Astrocyte (in vitro differentiated cells and primary cell): ENCODE measurements at regions not wholly inside any gene's neighbourhood (a gene's known extent, or its start where the extent isn't known, plus 50 kb on each side); places are given as distances from the start of the nearest gene placed in this dataset.

Source experiments
- DNase-seq: peaks from one replicate; pipeline ENCODE4 v3.0.0-alpha.2; 2010; ENCODE audit warnings: low read depth
- FAIRE-seq: peaks from 2 replicates; lab custom pipeline; 2011; peaks lifted over from hg19 to GRCh38; lab: Jason Lieb, UNC
- H2AFZ ChIP-seq: 2 replicates; pipeline ENCODE4 v1.6.0; 2012; ENCODE audit warnings: low read depth, low read length, inconsistent platforms
- H3K27ac ChIP-seq: 2 replicates; pipeline ENCODE4 v1.5.1; 2011; ENCODE audit warnings: low read depth, low read length, inconsistent platforms
- H3K27me3 ChIP-seq: 2 replicates; pipeline ENCODE4 v1.6.0; 2011; ENCODE audit warnings: low read length, inconsistent platforms; ENCODE audit not compliant: insufficient read depth
- H3K36me3 ChIP-seq: 2 replicates; pipeline ENCODE4 v1.5.1; 2011; ENCODE audit warnings: low read length, inconsistent platforms; ENCODE audit not compliant: insufficient read depth
- H3K4me1 ChIP-seq: 2 replicates; pipeline ENCODE4 v1.5.1; 2011; ENCODE audit warnings: low read length, inconsistent platforms; ENCODE audit not compliant: insufficient read depth
- H3K4me2 ChIP-seq: 2 replicates; pipeline ENCODE4 v1.6.0; 2012; ENCODE audit warnings: low read length, inconsistent platforms
- H3K4me3 ChIP-seq: 2 replicates; pipeline ENCODE4 v1.5.1; 2011; ENCODE audit warnings: low read depth, mild to moderate bottlenecking, low read length, inconsistent platforms; ENCODE audit not compliant: insufficient read depth
- H3K79me2 ChIP-seq: 2 replicates; pipeline ENCODE4 v1.6.0; 2012; ENCODE audit warnings: mild to moderate bottlenecking, low read length, inconsistent platforms; ENCODE audit not compliant: insufficient read depth
- H3K9ac ChIP-seq: 2 replicates; pipeline ENCODE4 v1.6.0; 2012; ENCODE audit warnings: mild to moderate bottlenecking, low read length, inconsistent platforms
- H3K9me3 ChIP-seq: 2 replicates; pipeline ENCODE4 v1.5.1; 2012; ENCODE audit warnings: low read depth, mild to moderate bottlenecking, low read length, inconsistent platforms; ENCODE audit not compliant: insufficient read depth
- H4K20me1 ChIP-seq: 2 replicates; pipeline ENCODE4 v1.6.0; 2012; ENCODE audit warnings: low read length, inconsistent platforms; ENCODE audit not compliant: insufficient read depth
- H3K27ac Mint-ChIP-seq: one replicate; pipeline ENCODE4 v1.8.0; 2021; ENCODE audit warnings: mild to moderate bottlenecking, mixed read lengths; ENCODE audit not compliant: unreplicated experiment
- H3K27me3 Mint-ChIP-seq: one replicate; pipeline ENCODE4 v1.8.0; 2021; ENCODE audit warnings: low read depth, mixed read lengths; ENCODE audit not compliant: unreplicated experiment
- H3K36me3 Mint-ChIP-seq: one replicate; pipeline ENCODE4 v1.8.0; 2021; ENCODE audit warnings: low read depth, mixed read lengths; ENCODE audit not compliant: unreplicated experiment
- H3K4me1 Mint-ChIP-seq: one replicate; pipeline ENCODE4 v1.8.0; 2021; ENCODE audit warnings: low read depth, mixed read lengths; ENCODE audit not compliant: unreplicated experiment
- H3K4me3 Mint-ChIP-seq: one replicate; pipeline ENCODE4 v1.8.0; 2021; ENCODE audit warnings: mild to moderate bottlenecking, moderate library complexity, mixed read lengths; ENCODE audit not compliant: unreplicated experiment
- H3K9me3 Mint-ChIP-seq: one replicate; pipeline ENCODE4 v1.8.0; 2021; ENCODE audit warnings: mild to moderate bottlenecking, mixed read lengths; ENCODE audit not compliant: unreplicated experiment
- EZH2 ChIP-seq: IDR thresholded peaks from 2 replicates; pipeline ENCODE4 v1.6.1; 2012; ENCODE audit warnings: mild to moderate bottlenecking, low read length, inconsistent platforms; ENCODE audit not compliant: insufficient read depth
- TF ChIP-seq, protein P1 (sequence below): IDR thresholded peaks from 2 replicates; pipeline ENCODE4 v1.5.1; 2011; ENCODE audit warnings: low read depth, mild to moderate bottlenecking, inconsistent platforms, low read length, moderate library complexity; ENCODE audit not compliant: insufficient read depth

GRCh38 chr2:75261923-75262322, 62.6 kb upstream of the TACR1 start:
- Mint-ChIP-seq H3K9me3 (peaks cover 9% of the 10 kb centered on the region), H3K27ac (no peak overlapping the region)

GRCh38 chr2:75260946-75261345, 61.6 kb upstream of the TACR1 start:
- H3K27me3 Mint-ChIP-seq = no peaks in the 10 kb centered on the region
- H3K4me1 ChIP-seq = no peaks in the 10 kb centered on the region
- no peak for FAIRE-seq
- H3K27me3 ChIP-seq = no peaks in the 10 kb centered on the region
- peaks cover 9% of the 10 kb centered on the region for H3K9me3 Mint-ChIP-seq
- H3K9me3 ChIP-seq = no peaks in the 10 kb centered on the region
- no peaks in the 10 kb centered on the region for H3K4me1 Mint-ChIP-seq
- H3K36me3 ChIP-seq = no peaks in the 10 kb centered on the region
- no peaks in the 10 kb centered on the region for H4K20me1 ChIP-seq
- no peak overlapping the region for H3K27ac ChIP-seq
- TF ChIP-seq, protein P1, sequence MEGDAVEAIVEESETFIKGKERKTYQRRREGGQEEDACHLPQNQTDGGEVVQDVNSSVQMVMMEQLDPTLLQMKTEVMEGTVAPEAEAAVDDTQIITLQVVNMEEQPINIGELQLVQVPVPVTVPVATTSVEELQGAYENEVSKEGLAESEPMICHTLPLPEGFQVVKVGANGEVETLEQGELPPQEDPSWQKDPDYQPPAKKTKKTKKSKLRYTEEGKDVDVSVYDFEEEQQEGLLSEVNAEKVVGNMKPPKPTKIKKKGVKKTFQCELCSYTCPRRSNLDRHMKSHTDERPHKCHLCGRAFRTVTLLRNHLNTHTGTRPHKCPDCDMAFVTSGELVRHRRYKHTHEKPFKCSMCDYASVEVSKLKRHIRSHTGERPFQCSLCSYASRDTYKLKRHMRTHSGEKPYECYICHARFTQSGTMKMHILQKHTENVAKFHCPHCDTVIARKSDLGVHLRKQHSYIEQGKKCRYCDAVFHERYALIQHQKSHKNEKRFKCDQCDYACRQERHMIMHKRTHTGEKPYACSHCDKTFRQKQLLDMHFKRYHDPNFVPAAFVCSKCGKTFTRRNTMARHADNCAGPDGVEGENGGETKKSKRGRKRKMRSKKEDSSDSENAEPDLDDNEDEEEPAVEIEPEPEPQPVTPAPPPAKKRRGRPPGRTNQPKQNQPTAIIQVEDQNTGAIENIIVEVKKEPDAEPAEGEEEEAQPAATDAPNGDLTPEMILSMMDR = no peak
- no peak for TF ChIP-seq EZH2
- H3K9ac ChIP-seq = no peak overlapping the region
- no peak overlapping the region for H3K4me2 ChIP-seq
- no peaks in the 10 kb centered on the region for H3K36me3 Mint-ChIP-seq
- H3K4me3 ChIP-seq = no peak overlapping the region
- H3K79me2 ChIP-seq = no peaks in the 10 kb centered on the region
- H2AFZ ChIP-seq = no peak overlapping the region
- no peak overlapping the region for H3K4me3 Mint-ChIP-seq
- no peak for DNase-seq
- no peak overlapping the region for H3K27ac Mint-ChIP-seq

More at GRCh38 chr2:75261923-75262322, 62.6 kb upstream of the TACR1 start:
- Mint-ChIP-seq H3K4me1 (no peaks in the 10 kb centered on the region), H3K36me3 (no peaks in the 10 kb centered on the region), H3K27me3 (no peaks in the 10 kb centered on the region), H3K4me3 (no peak overlapping the region)
- Histone ChIP-seq H3K27me3 (no peaks in the 10 kb centered on the region), H4K20me1 (no peaks in the 10 kb centered on the region), H3K9ac (no peak overlapping the region), H3K4me3 (no peak overlapping the region), H3K9me3 (no peaks in the 10 kb centered on the region), H3K36me3 (no peaks in the 10 kb centered on the region), H2AFZ (no peak overlapping the region), H3K79me2 (no peaks in the 10 kb centered on the region), H3K4me1 (no peaks in the 10 kb centered on the region), H3K27ac (no peak overlapping the region), H3K4me2 (no peak overlapping the region)
- no peak for DNase-seq
- peak; percentile 45 for FAIRE-seq
- TF ChIP-seq EZH2 = no peak

DNA sequence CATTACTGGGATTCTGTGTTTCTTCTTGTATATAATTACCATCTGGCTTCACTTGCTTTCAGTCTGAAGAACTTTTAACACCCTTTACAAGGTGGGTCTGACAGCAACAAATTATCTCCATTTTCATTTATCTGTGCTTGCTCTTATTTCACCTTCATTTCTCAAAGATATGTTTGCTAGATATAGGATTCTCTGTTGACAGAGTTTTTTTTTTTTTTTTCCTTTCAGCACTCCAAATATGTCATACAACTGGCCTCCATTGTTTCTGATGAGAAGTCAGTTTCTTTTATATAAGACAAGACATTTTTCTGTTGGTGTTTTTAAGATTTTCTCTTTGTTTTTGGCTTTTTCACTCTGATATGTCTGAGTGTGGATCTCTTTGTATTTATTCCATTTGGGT, 59.3 kb upstream of the TACR1 start:
- Mint-ChIP-seq H3K36me3 (no peaks in the 10 kb centered on the region), H3K9me3 (peaks cover 9% of the 10 kb centered on the region), H3K4me3 (no peak overlapping the region), H3K4me1 (no peaks in the 10 kb centered on the region), H3K27ac (no peak overlapping the region), H3K27me3 (no peaks in the 10 kb centered on the region)
- H3K9me3 ChIP-seq = no peaks in the 10 kb centered on the region
- DNase-seq (no peak), FAIRE-seq (no peak)
- no peaks in the 10 kb centered on the region for H4K20me1 ChIP-seq
- no peak overlapping the region for H3K4me2 ChIP-seq
- TF ChIP-seq, protein P1 = no peak
- no peak for TF ChIP-seq EZH2
- no peaks in the 10 kb centered on the region for H3K36me3 ChIP-seq
- no peaks in the 10 kb centered on the region for H3K79me2 ChIP-seq
- H3K27me3 ChIP-seq = no peaks in the 10 kb centered on the region
- H3K27ac ChIP-seq = no peak overlapping the region
- no peak overlapping the region for H3K4me3 ChIP-seq
- H3K4me1 ChIP-seq = no peaks in the 10 kb centered on the region
- H3K9ac ChIP-seq = no peak overlapping the region
- no peak overlapping the region for H2AFZ ChIP-seq
